ENCODE measurements at regions not wholly inside any gene's neighbourhood (a gene's known extent, or its start where the extent isn't known, plus 50 kb on each side); places are given as distances from the start of the nearest gene placed in this dataset.

DNA sequence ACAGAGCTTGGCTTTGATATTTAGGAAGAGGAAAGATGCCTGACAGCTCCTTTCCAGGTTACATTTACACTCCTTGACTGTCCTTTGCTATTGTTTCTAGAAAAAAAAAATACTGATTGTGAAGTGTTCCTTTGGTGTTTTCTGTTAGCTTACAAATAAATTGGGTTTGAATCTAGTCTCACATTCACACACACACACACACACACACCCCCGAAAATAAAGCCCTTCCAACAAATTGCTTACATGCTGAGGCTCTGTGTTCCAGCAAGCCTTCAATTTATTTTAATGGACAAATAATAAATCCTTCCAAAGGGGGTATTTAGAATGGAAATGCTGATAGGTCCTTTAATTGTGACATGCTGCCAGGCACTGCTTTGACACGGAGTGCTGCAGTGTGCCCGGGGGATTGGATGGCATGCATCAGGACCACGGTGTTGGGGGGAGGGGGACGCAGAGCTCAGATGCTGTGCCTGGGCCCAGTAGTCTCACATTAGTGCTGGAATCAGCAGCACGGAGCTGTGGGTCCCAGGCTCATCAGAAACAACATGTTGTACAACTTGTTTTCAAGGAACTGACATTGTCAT, 199.9 kb downstream of the CD83 start:
- Histone ChIP-seq H3K79me2 (ENCODE audit: control insufficient read depth, insufficient read depth, low read length) (no peaks in the 10 kb centered on the region), H3K36me3 (ENCODE audit: control insufficient read depth, insufficient read depth, low read length) (no peaks in the 10 kb centered on the region), H3K27ac (ENCODE audit: insufficient read depth, low read length) (no peak overlapping the region), H3K27me3 (ENCODE audit: control insufficient read depth, insufficient read depth, low read length) (peaks cover 3% of the 10 kb centered on the region), H3K4me1 (ENCODE audit: control insufficient read depth, extremely low read depth, insufficient read depth, low read length) (no peaks in the 10 kb centered on the region), H3K9ac (ENCODE audit: insufficient read depth, low read length) (no peak overlapping the region), H3K4me2 (ENCODE audit: extremely low read depth, insufficient read depth, low read length) (no peak overlapping the region), H2AFZ (ENCODE audit: low read length) (no peak overlapping the region), H3K4me3 (replicated peaks in 1 of 4; ENCODE audit: control extremely low read depth in 1 of 4, insufficient read depth in 1 of 4, low read depth in 3 of 4, low read length in 4 of 4) (no peak overlapping the region), H3K9me3 (ENCODE audit: control insufficient read depth, insufficient read depth, low read depth, low read length) (no peaks in the 10 kb centered on the region), H4K20me1 (ENCODE audit: control insufficient read depth, extremely low read depth, insufficient read depth, low read length) (no peaks in the 10 kb centered on the region)
- TF ChIP-seq EZH2 (IDR thresholded peaks at IDR 0.05; ENCODE audit: low read length, missing control alignments), result no peak
- TF ChIP-seq, protein P1, sequence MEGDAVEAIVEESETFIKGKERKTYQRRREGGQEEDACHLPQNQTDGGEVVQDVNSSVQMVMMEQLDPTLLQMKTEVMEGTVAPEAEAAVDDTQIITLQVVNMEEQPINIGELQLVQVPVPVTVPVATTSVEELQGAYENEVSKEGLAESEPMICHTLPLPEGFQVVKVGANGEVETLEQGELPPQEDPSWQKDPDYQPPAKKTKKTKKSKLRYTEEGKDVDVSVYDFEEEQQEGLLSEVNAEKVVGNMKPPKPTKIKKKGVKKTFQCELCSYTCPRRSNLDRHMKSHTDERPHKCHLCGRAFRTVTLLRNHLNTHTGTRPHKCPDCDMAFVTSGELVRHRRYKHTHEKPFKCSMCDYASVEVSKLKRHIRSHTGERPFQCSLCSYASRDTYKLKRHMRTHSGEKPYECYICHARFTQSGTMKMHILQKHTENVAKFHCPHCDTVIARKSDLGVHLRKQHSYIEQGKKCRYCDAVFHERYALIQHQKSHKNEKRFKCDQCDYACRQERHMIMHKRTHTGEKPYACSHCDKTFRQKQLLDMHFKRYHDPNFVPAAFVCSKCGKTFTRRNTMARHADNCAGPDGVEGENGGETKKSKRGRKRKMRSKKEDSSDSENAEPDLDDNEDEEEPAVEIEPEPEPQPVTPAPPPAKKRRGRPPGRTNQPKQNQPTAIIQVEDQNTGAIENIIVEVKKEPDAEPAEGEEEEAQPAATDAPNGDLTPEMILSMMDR (conservative IDR thresholded peaks at IDR 0.05 in 1 of 2, IDR thresholded peaks at IDR 0.05 in 1 of 2; ENCODE audit: low read depth in 1 of 2, low read length in 2 of 2), result no peak
- DNase-seq (ENCODE audit: low read depth in 2 of 2), result no peak

DNA sequence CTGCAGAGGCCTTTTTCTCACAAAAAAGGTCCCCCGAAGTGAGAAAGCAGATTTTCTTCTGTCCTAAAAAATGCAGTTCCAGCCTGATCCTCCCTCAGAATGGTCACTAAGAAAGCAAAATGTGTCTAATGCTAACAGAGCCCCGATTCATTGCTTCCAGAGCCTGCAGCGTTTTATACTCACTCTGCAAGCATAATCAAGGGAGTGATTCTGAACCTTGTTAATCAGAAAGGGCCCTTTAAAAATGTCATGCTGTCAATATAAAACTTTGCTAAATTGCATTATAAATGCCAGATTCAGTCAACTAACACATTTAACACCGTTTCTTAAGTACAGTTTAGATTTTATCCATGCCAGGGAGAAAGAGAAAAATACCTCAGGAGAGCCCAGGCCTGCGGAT, 202.8 kb downstream of the CD83 start:
- no peaks in the 10 kb centered on the region for H3K36me3 ChIP-seq (ENCODE audit: control insufficient read depth, insufficient read depth, low read length)
- no peak overlapping the region for H3K9ac ChIP-seq (ENCODE audit: insufficient read depth, low read length)
- no peak for DNase-seq (ENCODE audit: low read depth in 2 of 2)
- no peaks in the 10 kb centered on the region for H3K79me2 ChIP-seq (ENCODE audit: control insufficient read depth, insufficient read depth, low read length)
- H3K4me1 ChIP-seq (ENCODE audit: control insufficient read depth, extremely low read depth, insufficient read depth, low read length), result no peaks in the 10 kb centered on the region
- H4K20me1 ChIP-seq (ENCODE audit: control insufficient read depth, extremely low read depth, insufficient read depth, low read length), result no peaks in the 10 kb centered on the region
- H3K4me3 ChIP-seq (replicated peaks in 1 of 4; ENCODE audit: control extremely low read depth in 1 of 4, insufficient read depth in 1 of 4, low read depth in 3 of 4, low read length in 4 of 4), result no peak overlapping the region
- no peaks in the 10 kb centered on the region for H3K9me3 ChIP-seq (ENCODE audit: control insufficient read depth, insufficient read depth, low read depth, low read length)
- H2AFZ ChIP-seq (ENCODE audit: low read length), result no peak overlapping the region
- no peak overlapping the region for H3K27ac ChIP-seq (ENCODE audit: insufficient read depth, low read length)
- TF ChIP-seq EZH2 (IDR thresholded peaks at IDR 0.05; ENCODE audit: low read length, missing control alignments), result no peak
- TF ChIP-seq, protein P1 (conservative IDR thresholded peaks at IDR 0.05 in 1 of 2, IDR thresholded peaks at IDR 0.05 in 1 of 2; ENCODE audit: low read depth in 1 of 2, low read length in 2 of 2), result no peak
- no peak overlapping the region for H3K4me2 ChIP-seq (ENCODE audit: extremely low read depth, insufficient read depth, low read length)
- peaks cover 3% of the 10 kb centered on the region for H3K27me3 ChIP-seq (ENCODE audit: control insufficient read depth, insufficient read depth, low read length)

DNA sequence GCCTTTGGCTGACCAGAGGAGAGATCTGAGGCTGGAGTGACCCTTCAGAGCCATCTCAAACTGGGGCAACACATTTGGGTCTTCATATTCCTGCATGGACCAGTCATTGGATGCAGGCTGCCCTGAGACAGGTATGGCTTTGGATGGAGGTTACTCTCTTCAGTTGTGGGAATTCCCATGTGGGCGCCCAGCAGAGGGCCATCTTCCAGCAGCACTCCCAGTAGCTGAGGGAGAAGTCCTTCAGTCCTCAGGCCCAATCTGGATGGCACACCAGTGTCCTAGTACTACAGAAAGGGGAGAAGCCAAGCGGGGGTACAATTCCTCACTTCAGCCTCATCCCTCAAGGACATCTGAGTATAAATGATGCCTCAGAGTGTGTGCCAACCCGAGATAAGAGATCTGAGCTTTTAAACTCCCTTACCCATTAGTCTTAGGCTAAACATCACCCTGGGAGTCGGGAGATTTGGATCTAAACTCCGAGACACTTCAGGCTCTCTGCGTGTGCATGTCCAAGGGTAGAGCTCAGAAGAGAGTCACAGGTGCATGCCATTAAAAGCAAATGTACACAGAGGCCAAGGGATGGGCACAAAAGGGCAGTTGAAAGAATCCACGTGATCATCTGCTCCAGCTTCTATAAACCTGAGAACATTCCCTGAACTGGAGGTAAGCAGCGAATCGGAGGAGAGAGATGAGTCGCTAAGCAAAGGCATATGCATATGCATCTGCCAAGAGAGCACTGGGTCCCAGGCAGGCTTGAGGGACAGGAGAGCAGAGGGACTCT, 204.6 kb downstream of the CD83 start:
- peak in 1 of 2 donors; percentile 4 for DNase-seq (ENCODE audit: low read depth in 2 of 2)
- Histone ChIP-seq H3K4me1 (ENCODE audit: control insufficient read depth, extremely low read depth, insufficient read depth, low read length) (no peaks in the 10 kb centered on the region), H3K27me3 (ENCODE audit: control insufficient read depth, insufficient read depth, low read length) (peaks cover 3% of the 10 kb centered on the region)

More for the DNA sequence above, 204.6 kb downstream of the CD83 start:
- H3K79me2 ChIP-seq (ENCODE audit: control insufficient read depth, insufficient read depth, low read length), result no peaks in the 10 kb centered on the region
- H3K27ac ChIP-seq (ENCODE audit: insufficient read depth, low read length), result no peak overlapping the region
- H3K9me3 ChIP-seq (ENCODE audit: control insufficient read depth, insufficient read depth, low read depth, low read length), result no peaks in the 10 kb centered on the region
- no peak overlapping the region for H3K4me3 ChIP-seq (replicated peaks in 1 of 4; ENCODE audit: control extremely low read depth in 1 of 4, insufficient read depth in 1 of 4, low read depth in 3 of 4, low read length in 4 of 4)
- TF ChIP-seq, protein P1 (conservative IDR thresholded peaks at IDR 0.05 in 1 of 2, IDR thresholded peaks at IDR 0.05 in 1 of 2; ENCODE audit: low read depth in 1 of 2, low read length in 2 of 2), result peak in 1 of 2 donors; percentile 9
- TF ChIP-seq EZH2 (IDR thresholded peaks at IDR 0.05; ENCODE audit: low read length, missing control alignments), result no peak
- no peaks in the 10 kb centered on the region for H4K20me1 ChIP-seq (ENCODE audit: control insufficient read depth, extremely low read depth, insufficient read depth, low read length)
- H3K36me3 ChIP-seq (ENCODE audit: control insufficient read depth, insufficient read depth, low read length), result no peaks in the 10 kb centered on the region
- H3K9ac ChIP-seq (ENCODE audit: insufficient read depth, low read length), result no peak overlapping the region
- H3K4me2 ChIP-seq (ENCODE audit: extremely low read depth, insufficient read depth, low read length), result no peak overlapping the region
- no peak overlapping the region for H2AFZ ChIP-seq (ENCODE audit: low read length)
